Epidermal melanocyte (primary cell): ENCODE measurements at regions not wholly inside any gene's neighbourhood (a gene's known extent, or its start where the extent isn't known, plus 50 kb on each side); places are given as distances from the start of the nearest gene placed in this dataset.

Experiments
- DNase-seq: peaks from one replicate; pipeline ENCODE4 v3.0.0; 2011; ENCODE audit warnings: low spot score; ENCODE audit not compliant: insufficient read length

DNA sequence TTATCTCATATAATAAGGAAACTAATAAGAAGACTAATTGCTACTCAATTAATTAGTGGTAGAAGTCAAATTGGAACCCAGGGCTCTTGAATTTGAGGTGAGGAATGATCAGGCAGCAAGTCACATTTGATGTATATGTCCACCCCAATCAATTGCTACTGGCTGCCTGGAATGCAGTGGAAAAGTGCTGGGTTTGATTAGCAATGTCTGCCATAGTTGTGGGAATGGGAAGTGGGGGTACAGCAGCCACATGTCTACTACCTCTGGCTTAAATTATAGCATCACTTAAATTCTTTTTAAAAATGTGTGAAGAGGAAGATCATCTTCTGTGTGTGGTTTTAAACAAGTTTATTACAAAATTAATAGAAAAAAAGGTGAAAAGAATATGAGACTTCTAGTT, 50.8 kb upstream of the NAV2 start:
- DNase-seq = no peak

DNA sequence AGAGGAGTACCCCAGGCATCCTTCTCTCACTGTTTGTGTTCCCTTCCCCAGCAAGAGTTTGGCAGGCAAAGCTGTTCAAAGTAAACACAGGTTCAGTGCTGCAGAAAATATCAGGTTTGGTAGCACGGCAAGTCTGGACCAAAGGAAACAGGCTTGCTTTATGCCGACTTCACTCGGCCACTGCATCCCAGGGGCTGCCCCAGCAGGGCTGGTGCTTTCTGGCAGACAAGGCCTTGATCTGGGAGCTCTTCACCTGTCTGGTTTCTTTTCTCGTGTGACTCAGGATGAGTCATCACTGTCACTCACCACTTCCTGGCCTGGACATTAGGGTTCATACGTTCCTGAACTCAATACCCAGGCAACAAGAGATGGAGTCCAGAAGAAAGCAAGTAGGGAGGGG, 52.6 kb upstream of the NAV2 start:
- DNase-seq = no peak

DNA sequence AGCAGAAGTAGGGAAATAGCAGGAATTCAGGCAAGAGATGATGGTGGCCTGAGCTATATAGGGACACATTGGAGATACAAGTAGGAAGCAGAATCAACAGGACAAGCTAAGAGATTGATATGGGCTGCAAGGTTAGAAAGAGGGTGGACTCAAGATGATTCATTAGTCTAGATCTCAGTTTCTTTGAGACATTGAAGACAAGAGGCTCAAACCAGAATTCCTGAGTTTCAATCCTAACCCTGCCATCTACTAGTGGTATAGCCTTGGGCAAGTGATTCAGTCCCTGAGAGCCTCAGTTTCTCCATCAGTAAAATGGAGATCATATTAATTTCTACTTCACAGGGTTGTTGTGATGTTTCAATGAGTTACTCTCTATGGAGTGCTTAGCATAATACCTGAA, 53.1 kb upstream of the NAV2 start:
- no peak for DNase-seq

DNA sequence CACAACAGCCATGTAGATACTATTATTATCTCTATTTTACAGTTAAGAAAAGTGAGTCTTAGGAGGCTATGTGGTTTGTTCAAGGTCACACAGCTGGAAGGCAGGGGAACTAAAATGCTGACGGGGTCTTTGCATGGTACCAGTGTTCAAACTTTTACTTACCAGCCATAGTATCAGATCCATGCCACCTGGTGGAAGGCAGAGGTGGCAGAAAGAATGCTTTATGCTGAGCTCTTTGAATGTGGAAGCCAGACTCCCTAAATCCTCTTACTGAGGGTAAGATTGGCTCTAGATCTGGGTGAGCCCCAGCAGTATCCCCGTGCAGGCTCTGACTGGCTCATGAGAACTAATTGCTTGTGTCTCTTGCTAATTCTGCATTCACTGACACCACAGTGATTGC, 54.3 kb upstream of the NAV2 start:
- DNase-seq = no peak

DNA sequence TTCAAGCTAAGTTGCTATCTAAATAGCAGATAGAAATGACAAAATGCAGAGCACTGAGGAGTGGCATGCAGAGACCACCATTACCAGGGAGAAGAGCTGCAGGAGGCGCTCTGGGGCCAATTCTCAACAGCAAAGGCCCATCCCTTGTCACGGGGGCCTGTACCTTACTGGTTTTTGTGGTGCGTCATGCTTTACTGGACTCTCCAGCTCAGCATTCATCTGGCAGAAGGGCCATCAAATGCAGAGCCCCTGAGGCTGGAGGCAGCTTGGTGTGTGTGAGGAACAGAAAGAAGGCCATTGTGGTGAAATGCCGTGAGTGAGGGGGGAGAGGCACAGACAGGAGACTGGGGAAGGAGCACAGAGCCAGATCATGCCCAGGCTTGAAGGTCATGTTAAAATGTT, 56.5 kb upstream of the NAV2 start:
- peak; percentile 83 for DNase-seq

DNA sequence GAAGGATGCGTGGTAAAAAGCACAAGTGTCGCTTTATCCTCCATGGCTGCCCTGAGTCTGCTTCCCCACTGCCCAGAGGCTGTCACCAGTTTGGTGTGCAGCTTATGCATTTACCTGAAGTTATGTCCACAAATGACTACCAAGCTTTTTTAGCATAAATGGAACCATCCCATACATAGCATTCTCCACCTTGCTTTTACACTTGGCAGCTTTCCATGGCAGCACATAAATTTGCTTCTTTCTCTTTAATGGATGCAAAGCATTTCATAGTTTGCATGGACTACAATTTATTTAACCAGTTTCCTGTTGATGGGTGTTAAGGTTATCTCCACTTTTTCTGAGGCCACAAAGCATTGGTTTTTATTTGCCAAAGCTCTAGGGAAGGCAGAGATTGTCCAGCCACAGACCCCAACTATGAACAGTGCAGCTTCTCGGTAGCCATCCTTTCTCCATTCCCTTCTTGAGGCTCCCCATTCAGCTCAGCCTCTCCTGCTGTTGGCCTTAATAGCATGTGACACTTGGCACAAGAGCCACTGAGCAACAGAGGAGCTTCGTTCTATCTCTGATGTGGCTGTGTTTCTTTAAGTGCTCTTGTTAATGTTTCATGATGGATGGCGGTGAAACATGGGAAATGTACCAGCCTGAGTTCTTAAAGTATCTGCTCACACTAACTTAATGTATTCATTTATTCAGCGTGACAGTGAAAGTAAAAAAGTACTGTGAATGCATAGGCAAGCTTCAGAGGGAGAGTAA, 59.8 kb upstream of the NAV2 start:
- DNase-seq = no peak

DNA sequence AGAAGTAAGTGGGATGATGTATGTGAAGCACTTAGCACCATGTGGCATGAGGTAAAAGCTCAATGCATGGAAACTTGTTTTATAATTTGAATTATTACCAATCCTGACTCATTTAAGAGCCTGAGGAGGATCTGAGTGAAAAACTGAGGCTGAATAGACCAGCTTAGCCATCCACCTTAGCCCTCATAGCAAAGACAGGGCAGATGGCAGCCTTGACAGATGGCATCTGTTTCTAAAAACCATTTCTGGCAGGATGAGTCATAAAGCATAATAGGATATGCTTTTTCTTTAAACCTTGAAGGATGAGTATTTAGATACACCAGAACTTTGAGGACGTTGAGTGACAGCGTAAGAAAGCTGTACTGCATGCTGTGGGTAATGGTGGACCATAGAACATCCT, 61.0 kb upstream of the NAV2 start:
- DNase-seq = no peak

DNA sequence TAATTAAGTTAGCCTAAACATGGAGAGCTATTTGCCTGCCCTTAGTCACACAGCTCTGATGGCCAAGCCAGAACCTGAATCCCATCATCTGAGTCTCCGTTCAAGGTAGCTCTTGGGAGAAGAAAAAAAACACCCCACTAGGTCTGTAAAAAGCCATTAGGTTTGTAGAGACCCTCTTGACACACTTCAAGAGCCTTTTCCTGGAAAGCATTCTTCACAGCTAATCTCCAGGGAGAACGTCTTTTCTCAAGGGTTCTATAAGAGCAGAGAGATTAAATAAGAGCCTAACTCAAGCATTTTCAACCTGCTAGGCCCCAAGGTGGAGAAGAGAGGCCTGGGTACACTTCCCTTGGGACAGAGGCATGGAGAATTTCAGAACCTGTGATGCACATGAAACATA, 61.6 kb upstream of the NAV2 start:
- DNase-seq = no peak

DNA sequence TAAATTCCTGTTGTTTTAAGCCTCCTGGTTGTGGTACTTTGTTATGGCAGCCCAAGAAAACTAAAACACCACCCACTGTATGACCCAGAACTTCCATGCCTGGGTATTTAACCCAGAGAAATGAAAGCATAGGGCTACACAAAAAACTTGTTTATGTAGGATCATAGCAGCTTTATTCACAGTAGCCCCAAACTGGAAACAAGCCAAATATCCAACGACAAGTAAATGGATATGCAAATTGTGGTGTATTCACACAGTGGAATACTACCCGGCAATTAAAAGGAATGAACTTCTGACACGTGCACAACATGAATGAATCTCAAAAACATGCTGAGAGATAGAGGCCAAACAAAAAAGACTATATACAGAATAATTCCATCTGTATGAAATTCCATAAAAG, 62.2 kb upstream of the NAV2 start:
- DNase-seq = no peak

DNA sequence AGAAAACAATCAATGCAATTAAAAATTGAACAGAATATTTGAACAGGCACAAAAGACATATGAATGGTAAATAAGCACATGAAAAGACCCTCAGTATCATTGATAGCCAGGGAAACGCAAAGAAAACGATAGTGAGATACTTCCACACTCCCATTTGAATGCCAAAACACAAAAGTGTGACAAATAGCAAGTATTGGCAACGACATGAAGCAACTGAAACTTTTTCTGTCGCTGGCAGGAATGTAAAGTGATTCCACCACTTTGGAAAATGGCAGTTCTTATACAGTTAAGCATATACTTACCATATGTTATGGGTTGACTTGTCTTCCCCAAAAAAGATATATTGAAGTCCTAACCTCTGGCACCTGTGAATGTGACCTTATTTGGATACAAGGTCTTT, 62.9 kb upstream of the NAV2 start:
- no peak for DNase-seq

DNA sequence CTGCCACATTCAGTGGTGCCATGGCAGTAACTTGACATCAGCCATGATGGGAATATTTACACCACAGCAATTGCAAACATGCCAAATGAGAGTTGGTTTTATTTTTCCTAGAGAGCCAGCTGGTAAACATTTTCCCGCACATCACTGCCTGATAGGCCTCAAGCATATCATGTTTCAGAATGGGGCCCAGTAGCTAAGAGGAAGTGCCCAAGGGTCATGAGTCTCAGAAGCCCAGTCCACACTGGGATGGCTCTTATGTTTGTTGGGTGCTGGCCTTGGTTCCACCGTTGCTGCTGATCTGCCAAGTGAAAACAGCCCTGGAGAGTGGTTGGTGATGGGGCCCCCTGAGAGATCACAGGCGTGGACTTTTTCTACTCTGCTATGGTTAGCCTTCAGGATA, 64.3 kb upstream of the NAV2 start:
- DNase-seq = no peak

DNA sequence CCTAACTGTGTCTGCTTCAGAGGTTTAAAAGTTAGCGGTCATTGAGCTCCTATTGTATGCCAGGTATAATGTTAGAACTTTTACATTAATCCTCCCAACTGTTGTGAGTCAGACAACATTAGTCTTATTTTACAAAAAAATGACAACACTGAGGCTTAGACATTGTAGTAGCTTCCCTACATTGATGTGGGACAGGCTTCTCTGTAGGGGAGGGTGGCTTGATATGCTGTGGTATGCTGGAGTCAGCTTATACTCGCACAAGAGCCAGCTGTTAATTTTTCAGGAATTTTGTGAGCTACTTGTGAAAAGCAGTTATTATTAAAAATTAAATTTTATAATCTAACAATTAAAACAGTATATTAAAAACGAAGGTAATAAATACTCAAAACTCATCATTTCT, 64.8 kb upstream of the NAV2 start:
- DNase-seq = no peak

DNA sequence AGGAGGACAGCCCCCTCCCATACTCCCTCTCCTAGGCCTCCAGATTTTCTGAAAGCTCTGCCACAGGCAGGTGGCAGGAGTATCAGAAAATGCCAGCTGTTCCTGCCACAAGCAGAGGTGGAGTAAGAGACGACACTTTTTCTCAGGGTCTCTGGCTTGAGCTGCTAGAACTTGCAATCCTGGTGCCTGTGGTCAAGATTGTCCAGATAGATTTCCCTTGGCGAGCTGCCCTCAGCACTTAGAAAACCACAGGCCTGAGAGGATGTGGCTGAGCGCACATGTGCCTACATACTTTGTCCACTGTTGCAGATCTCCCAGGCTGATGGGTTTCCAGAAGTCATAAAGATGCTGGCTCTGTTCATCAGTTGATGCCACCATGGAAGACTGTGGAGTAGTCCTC, 65.7 kb upstream of the NAV2 start:
- DNase-seq = peak; percentile 90

DNA sequence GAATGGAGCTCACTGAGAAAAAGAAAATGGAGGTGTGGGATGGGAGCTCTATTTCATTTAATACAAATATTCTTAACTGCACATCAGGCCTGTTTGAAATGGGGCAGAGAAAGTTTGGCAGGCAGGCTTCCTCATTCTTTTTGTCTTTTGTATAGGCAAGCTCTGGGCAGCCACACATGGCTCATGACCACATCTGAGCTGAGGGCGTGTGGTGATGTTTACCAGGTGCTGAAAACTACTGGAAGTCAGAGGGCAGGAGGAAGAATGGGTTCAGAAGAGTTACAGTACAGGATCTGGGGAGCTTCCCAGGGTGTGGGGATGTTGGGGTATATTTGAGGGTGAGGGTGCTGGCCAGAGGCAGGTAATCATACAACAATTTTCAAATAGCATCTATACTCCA, 66.3 kb upstream of the NAV2 start:
- DNase-seq = no peak

DNA sequence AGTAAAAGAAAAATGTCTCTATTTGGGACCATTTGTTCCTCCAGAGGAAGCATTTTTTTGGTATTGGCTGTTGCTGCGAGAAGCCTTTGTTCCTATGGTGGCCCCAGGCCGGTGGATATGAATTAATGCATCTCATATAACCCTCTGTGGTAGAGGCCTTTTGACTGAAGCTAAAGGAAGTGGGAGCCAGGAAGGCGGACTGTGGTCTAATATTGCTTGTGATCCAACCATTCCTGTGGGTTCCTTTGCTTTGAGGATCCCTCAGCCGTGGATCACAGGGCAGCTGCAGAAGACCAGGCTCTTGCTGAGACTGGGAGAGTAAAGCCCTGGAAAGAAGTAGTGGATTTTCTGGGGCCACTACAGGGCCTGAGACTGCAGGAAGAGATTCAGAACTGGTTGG, 68.3 kb upstream of the NAV2 start:
- DNase-seq = no peak

DNA sequence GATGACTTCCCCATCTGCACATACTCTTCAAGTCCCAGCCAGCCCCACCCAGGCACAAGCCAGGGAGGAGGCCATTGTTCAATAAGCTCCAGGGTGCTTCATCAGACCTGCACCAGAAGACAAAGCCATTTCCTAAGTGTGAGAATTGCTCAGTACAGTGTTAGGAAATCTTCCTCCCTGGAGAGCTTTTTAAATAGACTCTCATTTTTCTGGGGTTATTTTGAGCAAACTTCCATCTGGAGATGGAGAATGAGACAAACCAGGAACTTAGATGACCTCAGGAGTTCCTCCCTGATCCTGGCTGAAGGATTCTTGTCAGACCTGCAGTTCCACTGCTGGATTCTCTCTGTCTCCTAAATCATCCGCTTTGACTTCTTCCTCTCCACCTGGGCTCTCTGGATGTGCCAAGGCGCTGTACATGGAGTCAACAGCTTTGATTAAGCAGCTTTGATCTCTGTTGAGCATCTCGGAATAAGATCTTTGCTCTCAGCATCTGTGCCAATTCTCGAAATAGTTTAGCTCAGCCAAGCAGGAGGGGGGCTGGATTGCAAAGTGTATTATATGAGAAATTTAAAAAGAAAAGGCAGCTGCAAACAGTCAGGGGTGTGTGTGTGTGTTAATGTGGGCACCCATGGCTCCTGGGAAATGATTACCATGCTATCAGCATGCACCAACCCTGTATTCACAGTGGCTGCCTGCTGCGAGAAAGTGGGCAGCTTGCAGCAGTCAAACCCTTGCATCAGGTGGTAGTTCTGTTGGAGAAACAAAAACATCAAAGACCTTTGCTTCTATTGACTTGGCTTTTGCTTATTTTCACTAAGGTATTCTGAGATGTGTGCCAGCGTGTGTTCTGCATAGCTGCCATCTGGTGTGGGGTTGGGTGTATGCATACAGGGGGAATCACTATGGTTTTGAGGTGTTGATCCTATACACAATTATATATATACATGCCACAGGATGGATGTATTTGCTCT, 70.2 kb upstream of the NAV2 start:
- no peak for DNase-seq

DNA sequence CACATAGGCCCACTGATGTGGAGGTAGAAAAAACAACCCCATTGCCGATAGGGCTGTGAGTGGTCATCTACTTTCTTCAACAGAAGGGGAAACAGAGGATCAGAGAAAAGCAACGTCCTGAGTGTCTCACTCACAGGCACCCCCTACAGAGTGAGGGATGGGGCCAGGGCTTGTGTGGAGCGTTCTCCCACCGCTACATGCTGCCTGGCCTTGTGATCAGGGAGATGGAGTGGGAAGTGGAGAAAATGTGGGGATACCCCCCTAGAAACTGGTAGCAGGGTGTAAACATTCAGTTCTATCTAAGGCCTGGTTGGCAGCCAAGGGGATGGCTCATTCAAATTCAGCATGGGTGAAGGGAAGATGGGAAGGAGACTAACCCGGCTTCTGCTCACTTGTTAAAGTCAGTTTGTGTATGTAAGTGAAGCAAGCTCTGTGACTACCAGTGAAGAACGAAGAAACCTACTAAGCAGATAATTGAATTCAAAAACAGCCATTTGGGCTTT, 73.0 kb upstream of the NAV2 start:
- no peak for DNase-seq

DNA sequence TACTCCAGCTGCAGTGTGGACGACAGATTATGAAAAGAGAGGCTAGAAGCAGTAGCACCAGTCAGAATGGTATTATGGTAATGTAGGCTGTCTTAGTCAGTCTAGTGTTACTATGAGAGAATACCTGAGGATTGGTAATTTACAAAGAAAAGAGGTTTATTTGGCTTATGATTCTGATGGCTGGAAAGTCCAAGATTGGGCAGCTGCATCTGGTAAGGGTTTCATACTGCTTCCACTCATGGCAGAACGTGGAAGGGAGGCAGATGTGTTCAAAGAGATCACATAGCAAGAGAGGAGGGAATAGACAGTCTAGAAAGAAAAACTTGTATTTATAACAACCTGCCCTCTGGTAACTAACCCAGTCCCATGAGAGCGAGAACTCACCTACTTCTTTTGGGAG, 77.3 kb upstream of the NAV2 start:
- DNase-seq = no peak

DNA sequence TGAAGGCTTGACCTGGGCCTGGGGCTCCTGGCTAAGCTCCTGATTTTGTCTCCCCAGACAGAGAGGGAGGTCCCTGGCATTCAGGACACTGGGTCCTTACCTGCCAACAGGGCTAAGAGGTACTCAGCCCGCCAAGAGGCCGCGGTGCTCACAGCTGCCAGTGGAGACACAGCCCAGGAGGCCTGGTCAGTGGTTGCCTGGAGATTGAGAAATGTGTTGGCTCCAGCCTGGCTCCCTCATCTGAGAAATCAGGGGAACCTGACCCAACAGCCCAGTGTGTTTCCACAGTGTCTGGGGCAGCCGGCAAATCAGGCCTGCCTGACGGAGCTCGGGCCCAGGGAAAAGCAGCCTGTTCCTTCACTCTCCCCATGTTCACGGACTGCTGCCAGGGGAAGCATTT, 79.4 kb upstream of the NAV2 start:
- no peak for DNase-seq

DNA sequence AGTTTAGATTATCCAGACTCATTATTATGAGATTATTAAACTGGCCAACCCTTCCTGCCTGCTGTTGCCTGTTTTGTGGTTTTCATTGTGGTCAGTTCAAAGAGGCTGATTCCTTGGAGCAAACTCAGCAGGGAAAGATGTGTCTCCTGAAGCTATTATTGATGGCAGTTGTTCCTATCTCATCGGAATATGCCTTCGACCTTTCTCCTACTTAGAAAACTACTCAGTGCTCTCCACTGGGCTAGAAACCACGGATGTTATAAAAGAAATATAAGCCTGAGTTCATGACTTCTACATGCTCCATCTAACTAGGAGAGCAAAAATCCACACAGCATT, 80.2 kb upstream of the NAV2 start:
- DNase-seq = no peak

DNA sequence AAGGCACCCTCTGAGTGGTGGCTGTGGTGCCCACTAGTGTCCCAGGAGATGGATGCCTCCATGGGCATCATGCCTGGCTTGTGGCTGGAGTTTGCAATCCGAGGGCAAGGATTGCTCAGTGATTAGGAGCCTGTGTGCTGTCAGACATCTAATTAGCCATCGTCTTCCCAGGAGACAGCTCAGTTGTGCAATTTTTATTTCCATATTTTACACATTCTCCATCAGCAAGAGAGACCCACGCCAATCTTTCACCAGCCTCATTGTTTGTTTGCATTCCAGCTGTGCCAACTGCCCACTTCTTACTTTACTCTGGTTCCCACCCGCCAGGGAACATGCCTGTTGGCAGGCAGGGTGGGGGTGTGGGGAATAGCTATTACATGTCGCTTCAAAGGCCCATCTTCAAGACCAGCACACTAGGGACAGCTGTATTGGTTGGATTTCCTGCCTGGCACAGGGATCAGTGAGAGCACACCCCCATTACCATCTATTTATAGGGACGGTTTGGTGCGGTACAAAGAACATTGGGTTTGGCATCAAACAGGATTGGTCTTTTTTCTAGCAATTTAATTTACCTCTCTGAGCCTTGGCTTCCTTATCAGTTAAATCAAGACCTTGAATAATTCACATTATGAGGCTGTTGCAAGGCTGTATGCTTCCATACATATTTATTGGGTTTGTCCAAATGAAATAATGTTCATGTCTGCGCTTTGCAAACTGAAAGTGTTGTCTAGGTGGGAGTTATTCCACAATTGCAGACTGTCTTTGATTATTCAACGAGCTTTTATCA, 80.7 kb upstream of the NAV2 start:
- DNase-seq = no peak

DNA sequence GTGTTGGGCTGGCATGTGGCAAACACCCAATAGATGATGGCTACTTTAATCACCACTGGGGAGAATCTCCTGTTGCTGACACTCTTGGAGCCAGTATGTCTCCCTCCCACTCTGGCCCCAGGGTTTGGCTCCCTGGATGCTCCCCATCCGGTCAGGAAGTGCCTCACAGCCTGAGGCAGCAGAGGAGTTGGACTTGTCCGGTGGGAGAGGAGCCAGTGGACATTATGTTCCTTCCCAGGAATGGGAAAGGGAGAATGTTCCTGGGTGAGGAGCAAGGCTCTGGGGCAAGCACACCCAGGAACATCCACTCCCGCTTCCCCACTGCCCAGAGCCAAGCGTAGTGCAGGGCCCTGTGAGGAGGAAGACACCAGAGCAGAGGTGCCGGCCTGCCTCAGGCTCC, 84.6 kb upstream of the NAV2 start:
- peak; percentile 50 for DNase-seq
